Smooth muscle cell (in vitro differentiated cells): ENCODE measurements at regions not wholly inside any gene's neighbourhood (a gene's known extent, or its start where the extent isn't known, plus 50 kb on each side); places are given as distances from the start of the nearest gene placed in this dataset.

Experiments used
- DNase-seq: peaks from one replicate; lab custom pipeline; 2025; ENCODE audit not compliant: unreplicated experiment; lab: John Stamatoyannopoulos, UW
- H2AFZ ChIP-seq: fragments of 200-600 bp; sonication (generic); 2 replicates; pipeline ENCODE4 v1.6.0; 2016; ENCODE audit warnings: antibody characterized with exemption, low read depth, mild to moderate bottlenecking
- H3F3A ChIP-seq: fragments of 200-600 bp; sonication (generic); 2 replicates; pipeline ENCODE4 v1.6.0; 2017; ENCODE audit warnings: antibody characterized with exemption, low read depth
- H3K27ac ChIP-seq: fragments of 200-600 bp; sonication (generic); 2 replicates; pipeline ENCODE4 v1.5.1; 2016; ENCODE audit warnings: low read depth, mild to moderate bottlenecking
- H3K27me3 ChIP-seq: fragments of 200-600 bp; sonication (generic); 2 replicates; pipeline ENCODE4 v1.6.1; 2016; ENCODE audit warnings: low read depth, mild to moderate bottlenecking
- H3K36me3 ChIP-seq: fragments of 200-600 bp; sonication (generic); 2 replicates; pipeline ENCODE4 v1.5.1; 2016; ENCODE audit warnings: low read depth
- H3K4me1 ChIP-seq: fragments of 200-600 bp; sonication (generic); 2 replicates; pipeline ENCODE4 v1.5.1; 2016; ENCODE audit warnings: low read depth
- H3K4me2 ChIP-seq: fragments of 200-600 bp; sonication (generic); 2 replicates; pipeline ENCODE4 v1.6.0; 2016; ENCODE audit warnings: mild to moderate bottlenecking
- H3K4me3 ChIP-seq: fragments of 200-600 bp; sonication (generic); 2 replicates; pipeline ENCODE4 v1.5.1; 2016; ENCODE audit warnings: mild to moderate bottlenecking
- H3K79me2 ChIP-seq: fragments of 200-600 bp; sonication (generic); 2 replicates; pipeline ENCODE4 v1.6.0; 2016; ENCODE audit warnings: low read depth, mild to moderate bottlenecking
- H3K9ac ChIP-seq: fragments of 200-600 bp; sonication (generic); 2 replicates; pipeline ENCODE4 v1.6.0; 2016; ENCODE audit warnings: low read depth
- H3K9me3 ChIP-seq: fragments of 200-600 bp; sonication (generic); replicated peaks from 2 replicates; pipeline ENCODE4 v1.5.1; 2016; ENCODE audit warnings: low read depth
- H4K20me1 ChIP-seq: fragments of 200-600 bp; sonication (generic); 2 replicates; pipeline ENCODE4 v1.6.0; 2016; ENCODE audit warnings: low read depth
- CTCF ChIP-seq: fragments of 200-600 bp; sonication (generic); IDR thresholded peaks from 2 replicates; pipeline ENCODE4 v1.5.1; 2017; ENCODE audit warnings: borderline replicate concordance, mild to moderate bottlenecking, antibody characterized with exemption; ENCODE audit not compliant: insufficient read depth, poor library complexity, severe bottlenecking
- WGBS: methylation state at CpG from one replicate; pipeline ENCODE4 v1.1.7; 2016; ENCODE audit warnings: low lambda C conversion rate; 5-methylcytosine and 5-hydroxymethylcytosine counted together

GRCh38 chr17:63189930-63190329 lies 223.9 kb downstream of the TANC2 start:
- Histone ChIP-seq H2AFZ (no peak overlapping the region), H3F3A (no peaks in the 10 kb centered on the region), H3K4me3 (no peak overlapping the region), H4K20me1 (peaks cover 30% of the 10 kb centered on the region), H3K27ac (no peak overlapping the region), H3K4me1 (no peaks in the 10 kb centered on the region), H3K79me2 (no peaks in the 10 kb centered on the region), H3K9ac (no peak overlapping the region), H3K4me2 (no peak overlapping the region), H3K9me3 (no peaks in the 10 kb centered on the region), H3K27me3 (no peaks in the 10 kb centered on the region), H3K36me3 (no peaks in the 10 kb centered on the region)
- 95% methylated on average over 3 of the region's 3 CpGs for WGBS
- TF ChIP-seq CTCF = no peak
- no peak for DNase-seq

- H3K27me3 ChIP-seq = no peaks in the 10 kb centered on the region
Observed at GRCh38 chr17:63190821-63191370, 224.9 kb downstream of the TANC2 start.

GRCh38 chr17:63191610-63192009 lies 225.6 kb downstream of the TANC2 start:
- no peak overlapping the region for H3K27ac ChIP-seq
- H3K27me3 ChIP-seq = no peaks in the 10 kb centered on the region
- H3K9me3 ChIP-seq = no peaks in the 10 kb centered on the region
- no peak for TF ChIP-seq CTCF
- WGBS = 94% methylated on average over 8 of the region's 8 CpGs
- DNase-seq = no peak
- H4K20me1 ChIP-seq = peaks cover 36% of the 10 kb centered on the region
- no peak overlapping the region for H3K4me2 ChIP-seq
- H3K4me3 ChIP-seq = no peak overlapping the region
- no peak overlapping the region for H2AFZ ChIP-seq
- no peaks in the 10 kb centered on the region for H3K4me1 ChIP-seq
- H3K36me3 ChIP-seq = peaks cover 2% of the 10 kb centered on the region
- H3F3A ChIP-seq = no peaks in the 10 kb centered on the region
- no peaks in the 10 kb centered on the region for H3K79me2 ChIP-seq
- no peak overlapping the region for H3K9ac ChIP-seq

More at GRCh38 chr17:63190821-63191370, 224.9 kb downstream of the TANC2 start:
- 96% methylated on average over 3 of the region's 3 CpGs for WGBS
- TF ChIP-seq CTCF = no peak
- Histone ChIP-seq H3F3A (no peaks in the 10 kb centered on the region), H3K9me3 (no peaks in the 10 kb centered on the region), H2AFZ (no peak overlapping the region), H3K36me3 (peaks cover 2% of the 10 kb centered on the region), H4K20me1 (peaks cover 38% of the 10 kb centered on the region), H3K27ac (no peak overlapping the region), H3K79me2 (no peaks in the 10 kb centered on the region), H3K9ac (no peak overlapping the region), H3K4me2 (no peak overlapping the region), H3K4me1 (no peaks in the 10 kb centered on the region), H3K4me3 (no peak overlapping the region)
- no peak for DNase-seq

GRCh38 chr17:63193827-63194226 lies 227.8 kb downstream of the TANC2 start:
- no peak overlapping the region for H3K9ac ChIP-seq
- H2AFZ ChIP-seq = no peak overlapping the region
- H3K36me3 ChIP-seq = peaks cover 2% of the 10 kb centered on the region
- WGBS = 87% methylated on average over 1 of the region's 1 CpG
- H3K9me3 ChIP-seq = no peaks in the 10 kb centered on the region
- no peak overlapping the region for H3K4me2 ChIP-seq
- no peak overlapping the region for H3K4me3 ChIP-seq
- no peaks in the 10 kb centered on the region for H3K27me3 ChIP-seq
- H3F3A ChIP-seq = no peaks in the 10 kb centered on the region
- H3K79me2 ChIP-seq = no peaks in the 10 kb centered on the region
- H4K20me1 ChIP-seq = peaks cover 39% of the 10 kb centered on the region
- no peak for DNase-seq
- no peak overlapping the region for H3K27ac ChIP-seq
- TF ChIP-seq CTCF = no peak
- no peaks in the 10 kb centered on the region for H3K4me1 ChIP-seq
